RWPE1 (cell line): ENCODE measurements at regions not wholly inside any gene's neighbourhood (a gene's known extent, or its start where the extent isn't known, plus 50 kb on each side); places are given as distances from the start of the nearest gene placed in this dataset.
"Not testable (repeated sequence)": the region's sequence is repeated elsewhere in the genome, so short reads cannot be mapped to it uniquely, and the experiment has no call there.

ENCODE experiments used
- CTCF ChIA-PET: fragments of 350-600 bp; sonication (Branson Sonifier 250); formaldehyde crosslinking; extraction: SDS; loops from one replicate; lab custom pipeline; 2021; lab: Yijun Ruan, JAX
- POLR2A ChIA-PET: fragments of 400-600 bp; formaldehyde crosslinking; extraction: SDS; loops from one replicate; lab custom pipeline; 2020; ENCODE audit warnings: antibody characterized with exemption; ENCODE audit not compliant: low non-redundant PET; lab: Yijun Ruan, JAX
- DNase-seq: peaks from one replicate; pipeline ENCODE4 v3.0.0; 2012; ENCODE audit warnings: low spot score
- H3K27ac ChIP-seq: fragments of 450-650 bp; 2 replicates; pipeline ENCODE4 v1.5.1; 2017
- TF ChIP-seq, protein P1 (sequence below): fragments of 450-650 bp; conservative IDR thresholded peaks from 2 replicates; pipeline ENCODE4 v1.5.1; 2017; ENCODE audit warnings: low read depth, mild to moderate bottlenecking

DNA sequence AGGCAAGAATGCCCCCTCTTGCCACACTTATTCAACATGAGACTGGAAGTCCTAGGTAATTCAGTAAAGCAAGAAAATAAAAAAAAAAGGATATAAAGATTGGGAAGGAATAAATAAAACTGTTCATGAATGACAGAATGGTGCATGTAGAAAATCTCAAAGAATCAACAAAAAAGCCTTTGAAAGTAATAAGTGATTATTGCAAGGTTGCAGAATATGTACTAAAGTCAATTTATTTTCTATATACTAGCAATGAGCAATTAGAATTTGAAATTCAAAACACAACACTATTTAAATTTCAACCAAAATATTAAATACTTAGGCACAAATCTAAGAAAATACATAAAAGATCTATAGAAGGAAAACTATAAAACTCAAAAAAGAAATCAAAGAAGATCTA, 58.6 kb downstream of the MAGEA10 start:
- TF ChIP-seq, protein P1, sequence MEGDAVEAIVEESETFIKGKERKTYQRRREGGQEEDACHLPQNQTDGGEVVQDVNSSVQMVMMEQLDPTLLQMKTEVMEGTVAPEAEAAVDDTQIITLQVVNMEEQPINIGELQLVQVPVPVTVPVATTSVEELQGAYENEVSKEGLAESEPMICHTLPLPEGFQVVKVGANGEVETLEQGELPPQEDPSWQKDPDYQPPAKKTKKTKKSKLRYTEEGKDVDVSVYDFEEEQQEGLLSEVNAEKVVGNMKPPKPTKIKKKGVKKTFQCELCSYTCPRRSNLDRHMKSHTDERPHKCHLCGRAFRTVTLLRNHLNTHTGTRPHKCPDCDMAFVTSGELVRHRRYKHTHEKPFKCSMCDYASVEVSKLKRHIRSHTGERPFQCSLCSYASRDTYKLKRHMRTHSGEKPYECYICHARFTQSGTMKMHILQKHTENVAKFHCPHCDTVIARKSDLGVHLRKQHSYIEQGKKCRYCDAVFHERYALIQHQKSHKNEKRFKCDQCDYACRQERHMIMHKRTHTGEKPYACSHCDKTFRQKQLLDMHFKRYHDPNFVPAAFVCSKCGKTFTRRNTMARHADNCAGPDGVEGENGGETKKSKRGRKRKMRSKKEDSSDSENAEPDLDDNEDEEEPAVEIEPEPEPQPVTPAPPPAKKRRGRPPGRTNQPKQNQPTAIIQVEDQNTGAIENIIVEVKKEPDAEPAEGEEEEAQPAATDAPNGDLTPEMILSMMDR, result no peak
- H3K27ac ChIP-seq, result no peak overlapping the region
- ChIA-PET POLR2A (no interaction called here), CTCF (no interaction called here)
- no peak for DNase-seq

DNA sequence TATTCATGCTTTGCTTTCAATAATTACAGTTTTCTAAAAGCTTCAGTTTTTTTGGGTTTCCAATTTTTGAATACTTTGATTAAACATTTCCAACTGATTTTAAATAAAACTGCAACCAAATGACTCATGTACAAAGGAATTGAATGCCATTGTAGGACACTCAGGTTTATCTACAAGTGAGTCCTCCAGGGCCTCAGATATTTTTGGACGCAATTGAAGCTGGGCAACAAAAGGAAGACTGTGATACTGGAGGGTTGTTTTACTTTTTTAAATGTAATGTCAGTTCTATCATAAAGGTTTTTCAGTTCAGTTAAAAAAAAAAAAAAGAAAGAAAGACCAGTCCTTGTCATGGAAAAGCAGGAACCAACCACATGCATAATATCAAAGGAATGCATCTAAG, 64.2 kb downstream of the MAGEA10 start:
- no peak overlapping the region for H3K27ac ChIP-seq
- ChIA-PET POLR2A (no interaction called here), CTCF (no interaction called here)
- DNase-seq, result no peak
- TF ChIP-seq, protein P1, result no peak

DNA sequence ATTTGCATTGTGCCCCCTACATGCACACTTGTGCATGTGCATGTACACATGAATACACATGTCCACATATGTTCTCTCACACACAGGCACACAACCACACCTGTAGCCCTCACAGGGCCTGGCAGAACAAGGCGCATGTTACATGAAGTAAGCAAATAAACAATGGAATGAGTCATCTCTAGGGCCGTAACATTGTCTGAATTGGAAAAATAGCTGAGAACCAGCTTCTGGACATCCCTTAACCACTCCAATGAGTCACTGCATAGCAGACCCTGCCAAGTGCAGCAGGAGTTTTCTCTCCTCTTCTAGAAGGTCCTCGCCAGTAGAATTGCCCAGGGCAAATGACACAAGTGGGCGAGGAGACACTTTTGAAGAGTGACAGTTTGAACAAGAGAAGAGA, 66.1 kb downstream of the MAGEA10 start:
- H3K27ac ChIP-seq, result no peak overlapping the region
- TF ChIP-seq, protein P1, result no peak
- CTCF ChIA-PET, result interaction anchor here (0.8 kb wide), 1 partner anchor 31 kb away, joined by 3 read pairs; no protein-coding TSS in a partner anchor
- DNase-seq, result peak; percentile 51
- POLR2A ChIA-PET, result no interaction called here

DNA sequence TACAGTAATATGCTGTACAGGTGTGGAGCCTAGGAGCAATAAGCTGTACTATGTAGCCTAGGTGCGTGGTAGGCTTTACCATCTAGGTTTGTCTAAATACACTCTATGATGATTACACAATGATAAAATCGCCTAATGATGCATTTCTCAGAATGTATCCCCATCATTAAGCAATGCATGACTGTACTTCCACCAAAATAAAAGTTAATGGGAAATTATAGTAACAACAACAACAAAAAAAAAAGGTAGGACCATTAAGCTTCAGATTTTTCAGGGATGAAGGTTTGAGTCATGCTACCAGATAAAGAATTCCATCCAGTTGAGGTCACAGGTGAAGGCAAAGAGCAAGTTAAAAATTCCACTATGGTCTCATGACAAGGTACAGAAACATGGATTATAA, 68.2 kb downstream of the MAGEA10 start:
- CTCF ChIA-PET, result no interaction called here
- DNase-seq, result peak; percentile 1
- POLR2A ChIA-PET, result no interaction called here
- TF ChIP-seq, protein P1, result no peak
- H3K27ac ChIP-seq, result no peak overlapping the region

DNA sequence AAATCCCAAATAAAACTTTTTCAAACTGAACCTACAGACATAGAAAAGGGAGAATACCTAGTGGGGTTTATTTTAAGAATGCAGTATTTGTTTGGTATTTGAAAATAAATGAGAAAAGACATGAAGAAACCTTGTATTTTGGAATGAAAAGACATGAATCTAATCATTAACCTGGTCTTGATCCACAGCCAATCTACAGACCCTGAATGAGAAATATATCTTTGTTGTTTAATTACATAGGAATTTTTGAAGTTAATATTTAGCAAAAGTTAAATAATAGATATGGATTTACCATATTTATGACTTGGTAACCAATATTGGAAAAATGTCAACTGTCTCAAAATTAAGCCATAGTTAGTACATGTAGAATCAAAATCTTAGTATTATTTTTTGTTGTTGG, 76.8 kb downstream of the MAGEA10 start:
- CTCF ChIA-PET, result no interaction called here
- TF ChIP-seq, protein P1, result no peak
- POLR2A ChIA-PET, result no interaction called here
- no peak for DNase-seq
- no peak overlapping the region for H3K27ac ChIP-seq

DNA sequence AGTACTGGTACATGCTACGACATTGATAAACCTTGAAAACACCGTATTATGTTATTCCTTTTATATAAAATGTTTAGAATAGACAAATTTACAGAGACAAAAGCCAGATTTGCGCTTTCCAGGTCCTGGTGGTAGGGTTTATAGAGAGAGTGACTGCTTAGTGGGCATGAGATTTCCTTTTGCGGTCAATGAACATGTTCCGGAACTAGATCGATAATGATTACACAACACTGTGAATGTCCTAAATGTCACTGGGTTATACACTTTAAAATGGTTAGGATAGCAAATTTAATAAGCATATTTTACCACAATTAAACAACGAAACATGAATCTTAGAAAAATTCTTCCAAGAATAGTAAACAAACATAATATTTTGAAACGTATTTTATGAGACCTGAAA, 77.3 kb downstream of the MAGEA10 start:
- DNase-seq, result no peak
- POLR2A ChIA-PET, result no interaction called here
- TF ChIP-seq, protein P1, result no peak
- no peak overlapping the region for H3K27ac ChIP-seq
- CTCF ChIA-PET, result no interaction called here

DNA sequence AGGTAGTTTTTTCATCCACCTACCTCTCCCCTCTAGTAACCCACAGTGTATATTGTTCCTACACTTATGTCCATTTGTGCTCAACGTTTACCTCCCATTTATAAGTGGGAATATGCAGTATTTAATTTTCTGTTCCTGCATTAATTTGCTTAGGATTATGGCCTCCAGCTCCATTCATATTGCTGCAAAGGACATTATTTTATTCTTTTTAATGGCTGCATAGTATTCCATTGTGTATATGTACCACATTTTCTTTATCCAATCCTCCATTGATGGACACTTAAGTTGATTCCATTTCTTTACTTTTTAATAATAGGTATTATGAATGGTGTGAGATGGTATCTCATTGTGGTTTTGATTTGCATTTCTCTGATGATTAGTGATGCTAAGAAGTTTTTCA, 76.1 kb upstream of the GABRE start:
- H3K27ac ChIP-seq, POLR2A ChIA-PET, CTCF ChIA-PET, DNase-seq: not testable (repeated sequence)
